ENCODE measurements at regions not wholly inside any gene's neighbourhood (a gene's known extent, or its start where the extent isn't known, plus 50 kb on each side); places are given as distances from the start of the nearest gene placed in this dataset.

DNA sequence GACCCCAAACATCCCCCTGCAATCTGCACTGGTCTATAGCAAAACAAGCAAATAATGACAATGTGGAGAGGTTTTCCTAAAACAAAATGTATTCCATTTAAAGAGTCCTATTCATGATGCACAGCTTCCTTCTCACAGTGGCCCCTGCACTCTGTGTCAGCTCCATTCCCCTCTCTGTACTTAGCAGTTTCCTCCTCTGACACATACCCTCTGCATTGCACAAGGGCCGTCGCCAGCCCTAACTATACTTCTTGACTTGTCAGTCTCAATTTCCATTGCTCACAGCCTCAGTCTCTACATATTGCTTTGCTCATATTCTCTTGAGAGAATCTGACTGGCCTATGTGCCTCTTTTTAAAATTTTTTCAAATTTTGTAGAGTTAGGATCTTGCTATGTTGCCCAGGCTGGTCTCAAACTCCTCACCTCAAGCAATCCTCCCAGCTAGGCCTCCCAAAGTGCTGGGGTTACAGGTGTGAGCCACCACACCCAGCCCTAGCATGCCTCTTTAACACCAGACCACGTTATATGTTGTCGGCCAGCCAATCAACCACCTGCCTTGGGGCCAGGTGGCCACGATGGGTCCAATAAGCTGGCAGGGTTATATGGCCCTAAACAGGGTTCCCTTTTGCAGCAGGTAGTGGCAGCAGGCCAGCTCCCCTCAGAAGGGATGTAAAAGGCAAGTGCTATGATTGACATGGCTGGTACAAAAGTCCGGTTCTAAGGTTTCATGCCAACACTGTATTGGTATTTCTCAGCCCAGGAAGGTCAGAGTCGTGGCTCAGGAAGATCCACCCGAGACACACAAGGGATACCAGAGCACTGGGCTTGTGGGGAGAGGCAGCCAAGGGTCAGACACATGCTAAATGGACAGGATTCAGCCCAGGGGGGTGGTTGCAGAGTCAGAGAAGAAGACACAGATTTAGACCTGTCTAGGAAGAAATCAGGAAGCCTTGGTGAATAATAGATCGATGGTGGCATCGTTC, 59.0 kb upstream of the SMAD3 start:
- DNase-seq, result peak; percentile 83

DNA sequence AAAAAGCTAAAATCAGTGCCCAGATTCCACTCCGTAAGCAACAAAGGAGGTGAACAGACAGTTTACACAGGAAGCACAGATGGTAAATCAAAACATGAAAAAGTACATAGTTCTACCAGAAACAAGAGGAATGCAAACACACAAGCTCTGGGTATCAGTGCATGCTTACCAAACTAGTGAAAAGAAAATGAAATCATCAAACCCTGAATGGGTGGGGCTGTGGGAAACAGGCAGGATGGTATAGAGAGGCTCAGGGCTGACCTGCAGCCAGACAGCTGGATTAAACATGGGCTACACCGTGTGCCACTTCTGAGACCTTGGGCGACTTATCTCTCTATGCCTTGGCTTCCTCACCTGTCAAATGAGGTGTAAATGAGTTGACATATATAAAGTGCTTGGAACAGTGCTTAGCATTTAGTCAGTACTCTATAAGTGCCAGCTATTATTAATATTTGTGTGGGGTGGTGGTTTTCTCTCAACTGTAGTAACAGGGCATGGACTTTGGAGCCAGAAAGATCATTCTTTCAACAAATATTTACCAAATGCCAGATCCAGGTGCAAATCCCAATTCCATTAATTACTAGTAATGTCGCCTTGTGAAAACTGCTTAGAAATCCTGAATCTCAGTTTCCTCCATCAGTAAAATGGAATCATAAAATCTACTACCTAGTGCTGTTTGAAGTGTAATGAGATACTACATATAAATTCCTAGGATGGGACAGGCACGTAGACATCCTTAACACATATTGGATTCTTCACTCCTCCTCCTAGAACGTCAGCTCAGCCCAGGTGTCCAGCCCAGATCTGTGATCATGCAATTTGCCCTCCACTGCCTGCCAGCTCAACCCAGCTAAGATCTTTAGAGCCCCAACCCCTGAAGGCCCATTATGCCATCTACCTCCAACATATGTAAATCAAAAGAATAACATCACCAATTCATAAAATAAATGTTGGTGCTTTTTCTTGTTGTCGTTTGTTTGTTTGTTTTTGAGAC, 55.5 kb upstream of the SMAD3 start:
- DNase-seq, result no peak

DNA sequence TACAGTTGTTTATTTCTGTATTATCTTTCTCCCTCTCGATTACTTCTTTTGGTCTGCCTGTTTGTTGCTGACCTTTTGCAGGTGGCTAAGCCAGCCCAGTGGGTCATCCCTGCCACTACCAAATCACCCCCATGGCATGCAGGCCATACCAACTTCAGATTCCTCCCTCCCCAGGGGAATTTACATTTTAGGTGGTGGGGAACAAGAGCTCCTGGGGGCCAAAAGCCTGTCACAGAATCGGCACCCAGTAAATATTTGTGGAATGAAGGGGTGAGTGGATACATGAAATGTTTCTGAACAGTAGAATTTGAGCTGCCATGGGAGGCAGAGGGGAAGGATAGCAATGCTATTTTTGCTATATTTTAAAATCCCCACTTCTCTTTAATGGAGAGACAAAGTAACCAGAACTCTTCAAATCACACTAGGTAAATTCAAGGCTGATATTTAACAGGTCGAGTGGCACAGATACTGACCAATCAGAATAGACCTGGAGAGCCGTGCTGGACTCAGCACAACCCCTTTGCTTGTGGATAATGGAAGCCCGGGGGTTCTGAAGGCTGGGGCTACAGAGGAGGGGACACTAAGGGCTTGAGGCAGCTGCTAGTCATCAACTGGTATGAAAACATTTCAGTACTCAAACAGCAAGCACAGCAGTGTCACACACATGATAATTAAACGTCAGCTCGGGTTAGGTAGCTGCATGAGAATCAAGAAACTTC, 54.3 kb upstream of the SMAD3 start:
- DNase-seq, result no peak

GRCh38 chr15:67011617-67012005, 53.8 kb upstream of the SMAD3 start:
- no peak for DNase-seq

DNA sequence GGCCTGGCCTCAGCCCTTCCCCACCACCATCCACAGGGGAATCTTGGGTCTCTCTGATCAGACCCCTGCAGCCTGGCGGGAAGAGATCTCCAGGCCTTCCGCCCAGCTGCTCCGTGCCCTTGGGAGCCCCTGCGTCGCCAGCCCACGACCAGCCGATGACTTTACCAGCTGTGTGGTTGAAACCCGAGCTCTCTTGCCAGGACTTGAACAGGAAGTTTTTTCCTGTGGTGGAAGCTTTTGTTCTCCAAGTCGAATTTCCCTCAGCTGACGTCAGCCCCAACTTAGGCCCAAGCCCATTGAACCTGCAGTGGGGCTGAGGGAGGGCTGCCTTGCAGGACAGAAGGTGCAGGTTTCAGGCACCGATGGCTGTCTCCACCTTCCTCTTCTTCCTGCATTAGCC, 51.7 kb upstream of the SMAD3 start:
- DNase-seq, result peak; percentile 46
